HL-60/S4 treated with retinoic acid at 250 ng/mL for 4 days and 3 days (cell line): ENCODE measurements at regions not wholly inside any gene's neighbourhood (a gene's known extent, or its start where the extent isn't known, plus 50 kb on each side); places are given as distances from the start of the nearest gene placed in this dataset.

ENCODE experiments used
- in situ Hi-C: fragments of 300-500 bp; cut with MboI; formaldehyde crosslinking; loops from 2 replicates; pipeline ENCODE4 v1.7.0; 2022; ENCODE audit warnings: low sequenced_read_pairs

- in situ Hi-C loops, result no loop called here
Observed at GRCh38 chr3:46146548-46146947, 61.6 kb downstream of the CCR1 start.

- in situ Hi-C loops, result no loop called here
Observed at GRCh38 chr3:46146021-46146420, 62.1 kb downstream of the CCR1 start.

GRCh38 chr3:46145147-46145546, 63.0 kb downstream of the CCR1 start:
- in situ Hi-C loops, result no loop called here

GRCh38 chr3:46143951-46144473, 64.1 kb downstream of the CCR1 start:
- in situ Hi-C loops, result no loop called here

GRCh38 chr3:46141813-46142212, 66.3 kb downstream of the CCR1 start:
- in situ Hi-C loops, result no loop called here

- in situ Hi-C loops, result no loop called here
Observed at GRCh38 chr3:46138581-46138980, 69.5 kb downstream of the CCR1 start.

GRCh38 chr3:46135475-46135874, 72.6 kb downstream of the CCR1 start:
- in situ Hi-C loops, result no loop called here

GRCh38 chr3:46133285-46133684, 74.8 kb downstream of the CCR1 start:
- in situ Hi-C loops, result no loop called here

GRCh38 chr3:46132565-46132964, 75.5 kb downstream of the CCR1 start:
- in situ Hi-C loops, result no loop called here

- in situ Hi-C loops, result no loop called here
Observed at GRCh38 chr3:46131884-46132450, 76.1 kb downstream of the CCR1 start.

- in situ Hi-C loops, result no loop called here
Observed at GRCh38 chr3:46130631-46131310, 77.3 kb downstream of the CCR1 start.

- in situ Hi-C loops, result no loop called here
Observed at GRCh38 chr3:46129588-46130272, 78.4 kb downstream of the CCR1 start.

- in situ Hi-C loops, result no loop called here
Observed at GRCh38 chr3:46127503-46127902, 80.6 kb downstream of the CCR1 start.

GRCh38 chr3:46124216-46125177, 83.6 kb downstream of the CCR1 start:
- in situ Hi-C loops, result no loop called here

GRCh38 chr3:46123646-46124045, 84.5 kb downstream of the CCR1 start:
- in situ Hi-C loops, result no loop called here

- in situ Hi-C loops, result no loop called here
Observed at GRCh38 chr3:46122091-46122490, 86.0 kb downstream of the CCR1 start.

- in situ Hi-C loops, result no loop called here
Observed at GRCh38 chr3:46120983-46121382, 87.1 kb downstream of the CCR1 start.

GRCh38 chr3:46119709-46120498, 88.2 kb downstream of the CCR1 start:
- in situ Hi-C loops, result no loop called here

GRCh38 chr3:46119253-46119652, 88.9 kb downstream of the CCR1 start:
- in situ Hi-C loops, result no loop called here

GRCh38 chr3:46116996-46117395, 89.7 kb upstream of the XCR1 start:
- in situ Hi-C loops, result no loop called here
